GM12875 (cell line): ENCODE measurements at regions not wholly inside any gene's neighbourhood (a gene's known extent, or its start where the extent isn't known, plus 50 kb on each side); places are given as distances from the start of the nearest gene placed in this dataset.

Source experiments
- H3K4me3 ChIP-seq: one replicate; pipeline ENCODE4 v1.5.1; 2011; ENCODE audit warnings: low read depth, low read length, control low read depth
- TF ChIP-seq, protein P1 (sequence below): IDR thresholded peaks from 2 replicates; pipeline ENCODE4 v1.5.1; 2011; ENCODE audit warnings: low read depth, mild to moderate bottlenecking, control low read depth, inconsistent platforms, low read length, moderate library complexity, borderline replicate concordance; ENCODE audit not compliant: insufficient read depth

DNA sequence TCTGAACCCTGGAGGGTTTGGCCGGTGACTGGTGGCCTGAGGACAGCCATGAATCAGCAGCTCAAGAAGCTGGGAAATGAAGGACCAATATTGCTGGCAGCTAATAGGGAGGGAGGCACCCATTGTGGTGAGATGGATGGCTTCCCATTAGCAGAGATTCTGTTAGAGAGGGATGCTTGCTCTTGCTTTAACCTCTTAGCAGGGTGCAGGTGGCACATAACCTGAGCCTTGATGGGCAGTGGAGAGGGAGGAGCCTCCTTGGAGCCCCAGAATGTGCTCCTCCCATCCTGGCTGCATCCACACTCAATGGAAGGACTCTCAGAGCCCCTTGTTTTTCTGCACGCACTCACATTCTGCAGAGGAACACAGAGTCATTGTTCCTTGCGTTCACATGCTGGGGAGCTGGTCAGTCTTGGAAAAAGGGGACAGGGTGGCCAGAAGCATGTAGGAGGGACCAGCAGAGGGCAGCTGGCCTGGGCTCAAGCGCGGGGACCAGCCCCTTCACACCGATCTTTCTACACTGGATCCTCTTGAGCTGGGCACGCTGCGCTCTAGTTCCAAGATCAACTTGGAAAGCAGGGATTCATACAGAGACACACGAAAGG, 161.8 kb downstream of the MED10 start:
- TF ChIP-seq, protein P1, sequence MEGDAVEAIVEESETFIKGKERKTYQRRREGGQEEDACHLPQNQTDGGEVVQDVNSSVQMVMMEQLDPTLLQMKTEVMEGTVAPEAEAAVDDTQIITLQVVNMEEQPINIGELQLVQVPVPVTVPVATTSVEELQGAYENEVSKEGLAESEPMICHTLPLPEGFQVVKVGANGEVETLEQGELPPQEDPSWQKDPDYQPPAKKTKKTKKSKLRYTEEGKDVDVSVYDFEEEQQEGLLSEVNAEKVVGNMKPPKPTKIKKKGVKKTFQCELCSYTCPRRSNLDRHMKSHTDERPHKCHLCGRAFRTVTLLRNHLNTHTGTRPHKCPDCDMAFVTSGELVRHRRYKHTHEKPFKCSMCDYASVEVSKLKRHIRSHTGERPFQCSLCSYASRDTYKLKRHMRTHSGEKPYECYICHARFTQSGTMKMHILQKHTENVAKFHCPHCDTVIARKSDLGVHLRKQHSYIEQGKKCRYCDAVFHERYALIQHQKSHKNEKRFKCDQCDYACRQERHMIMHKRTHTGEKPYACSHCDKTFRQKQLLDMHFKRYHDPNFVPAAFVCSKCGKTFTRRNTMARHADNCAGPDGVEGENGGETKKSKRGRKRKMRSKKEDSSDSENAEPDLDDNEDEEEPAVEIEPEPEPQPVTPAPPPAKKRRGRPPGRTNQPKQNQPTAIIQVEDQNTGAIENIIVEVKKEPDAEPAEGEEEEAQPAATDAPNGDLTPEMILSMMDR = no peak
- no peak overlapping the region for H3K4me3 ChIP-seq

DNA sequence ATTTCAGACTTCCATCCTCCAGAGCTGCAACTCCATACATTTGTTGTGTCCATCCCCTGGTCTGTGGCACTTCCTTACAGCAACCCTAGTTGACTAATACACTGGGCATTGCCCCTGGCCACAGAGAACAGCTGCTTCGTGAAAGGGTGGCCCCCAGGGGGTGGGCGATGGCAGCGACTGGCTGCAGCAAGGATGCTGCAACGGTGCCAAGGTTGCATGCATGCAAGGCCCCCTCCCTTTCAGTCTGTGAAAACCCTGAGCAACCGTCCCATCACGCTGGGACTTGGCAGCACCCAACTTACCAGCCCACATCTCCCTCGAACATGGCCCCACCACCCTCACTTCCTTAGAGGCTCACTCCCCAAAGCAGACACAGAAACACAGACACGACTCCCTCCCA, 162.5 kb downstream of the MED10 start:
- H3K4me3 ChIP-seq = no peak overlapping the region
- TF ChIP-seq, protein P1 = no peak

DNA sequence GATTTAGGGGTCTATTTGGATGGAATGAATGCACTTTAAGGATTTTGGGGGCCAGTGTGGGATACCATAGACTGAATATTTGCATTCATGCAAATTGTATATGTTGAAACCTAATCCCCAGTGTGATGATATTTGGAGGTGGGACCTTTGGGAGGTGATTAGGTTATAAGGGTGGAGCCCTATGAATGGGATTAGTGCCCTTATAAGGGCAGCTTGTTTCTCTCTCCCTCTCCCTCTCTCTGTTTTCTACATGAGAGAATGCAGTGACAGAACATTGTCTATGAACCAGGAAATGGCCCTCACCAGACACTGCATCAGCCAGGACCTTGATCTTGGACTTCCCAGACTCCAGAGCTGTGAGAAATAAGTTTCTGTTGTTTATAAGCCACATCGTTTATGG, 166.1 kb downstream of the MED10 start:
- TF ChIP-seq, protein P1 = no peak
- H3K4me3 ChIP-seq = no peak overlapping the region

GRCh38 chr5:6206501-6206900, 171.8 kb downstream of the MED10 start:
- no peak overlapping the region for H3K4me3 ChIP-seq
- TF ChIP-seq, protein P1 = no peak

GRCh38 chr5:6202968-6203365, 175.4 kb downstream of the MED10 start:
- TF ChIP-seq, protein P1 = no peak

GRCh38 chr5:6202149-6202967, 176.0 kb downstream of the MED10 start:
- no peak overlapping the region for H3K4me3 ChIP-seq
- TF ChIP-seq, protein P1 = peak; percentile 24; the same call in 1 of the 2 replicates

More at GRCh38 chr5:6202968-6203365, 175.4 kb downstream of the MED10 start:
- H3K4me3 ChIP-seq = no peak overlapping the region

GRCh38 chr5:6201631-6202030, 176.7 kb downstream of the MED10 start:
- TF ChIP-seq, protein P1 = no peak
- no peak overlapping the region for H3K4me3 ChIP-seq
